Transverse colon (tissue), 3 donors: ENCODE measurements at regions not wholly inside any gene's neighbourhood (a gene's known extent, or its start where the extent isn't known, plus 50 kb on each side); places are given as distances from the start of the nearest gene placed in this dataset.

Experiments used
- EP300 ChIP-seq: sonication (generic); formaldehyde crosslinking; IDR thresholded peaks from one replicate; pipeline ENCODE4 v1.6.1; 2017; ENCODE audit warnings: antibody characterized with exemption, low read depth
- POLR2A ChIP-seq: fragments of 450-650 bp; IDR thresholded peaks from one replicate; pipeline ENCODE4 v1.6.1; 2016; ENCODE audit warnings: antibody characterized with exemption, mild to moderate bottlenecking, moderate library complexity
- TF ChIP-seq, protein P1 (sequence below), 5 experiments: fragments of 200-600 bp in 3 of 5; fragments of 450-650 bp in 2 of 5; sonication (generic) in 3 of 5; IDR thresholded peaks; 1 replicate in 2 of 5; 2 replicates in 3 of 5; pipeline ENCODE4 v1.5.1; 2016 to 2017; ENCODE audit warnings: antibody characterized with exemption in 5 of 5, inconsistent platforms in 3 of 5, mild to moderate bottlenecking in 2 of 5, moderate library complexity in 1 of 5

DNA sequence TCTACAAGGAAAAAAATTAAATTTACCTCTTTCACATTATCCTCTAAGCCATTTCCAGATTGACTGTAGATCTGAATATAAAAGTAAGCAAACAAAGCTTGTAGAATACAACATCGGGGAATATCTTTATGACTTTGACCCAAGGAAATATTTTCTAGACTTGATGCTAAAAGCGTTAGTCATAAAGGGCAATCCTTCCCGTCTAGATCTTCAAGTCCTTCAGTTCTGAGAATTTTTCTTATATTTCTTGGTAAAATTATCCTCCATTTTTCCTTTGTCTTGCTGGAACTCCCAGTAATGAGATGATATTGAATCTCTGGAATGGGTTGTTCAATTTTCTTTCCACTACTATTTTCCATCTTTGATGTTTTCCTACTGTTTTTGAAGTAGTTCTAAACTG, 77.8 kb upstream of the ZNF184 start:
- TF ChIP-seq, protein P1, sequence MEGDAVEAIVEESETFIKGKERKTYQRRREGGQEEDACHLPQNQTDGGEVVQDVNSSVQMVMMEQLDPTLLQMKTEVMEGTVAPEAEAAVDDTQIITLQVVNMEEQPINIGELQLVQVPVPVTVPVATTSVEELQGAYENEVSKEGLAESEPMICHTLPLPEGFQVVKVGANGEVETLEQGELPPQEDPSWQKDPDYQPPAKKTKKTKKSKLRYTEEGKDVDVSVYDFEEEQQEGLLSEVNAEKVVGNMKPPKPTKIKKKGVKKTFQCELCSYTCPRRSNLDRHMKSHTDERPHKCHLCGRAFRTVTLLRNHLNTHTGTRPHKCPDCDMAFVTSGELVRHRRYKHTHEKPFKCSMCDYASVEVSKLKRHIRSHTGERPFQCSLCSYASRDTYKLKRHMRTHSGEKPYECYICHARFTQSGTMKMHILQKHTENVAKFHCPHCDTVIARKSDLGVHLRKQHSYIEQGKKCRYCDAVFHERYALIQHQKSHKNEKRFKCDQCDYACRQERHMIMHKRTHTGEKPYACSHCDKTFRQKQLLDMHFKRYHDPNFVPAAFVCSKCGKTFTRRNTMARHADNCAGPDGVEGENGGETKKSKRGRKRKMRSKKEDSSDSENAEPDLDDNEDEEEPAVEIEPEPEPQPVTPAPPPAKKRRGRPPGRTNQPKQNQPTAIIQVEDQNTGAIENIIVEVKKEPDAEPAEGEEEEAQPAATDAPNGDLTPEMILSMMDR (IDR thresholded peaks at IDR 0.05) = no peak
- no peak for TF ChIP-seq POLR2A
- TF ChIP-seq EP300 = no peak
